IMR-90 (cell line): ENCODE measurements at regions not wholly inside any gene's neighbourhood (a gene's known extent, or its start where the extent isn't known, plus 50 kb on each side); places are given as distances from the start of the nearest gene placed in this dataset.

ENCODE experiments used
- ATAC-seq: fragments of 200-7000 bp; cut with Tn5 transposase; 2 replicates; pipeline ENCODE4 v1.9.1; 2020; ENCODE audit warnings: low read depth, mild to moderate bottlenecking, moderate library complexity
- BruUV-seq: library from RNA; stranded (reverse); fragments of 400-500 nt; replicated peaks from 2 replicates; lab custom pipeline; 2021; lab: Mats Ljungman, UMichigan
- CTCF ChIA-PET: fragments of 300-600 bp; formaldehyde crosslinking; extraction: SDS; loops from one replicate; lab custom pipeline; 2021; ENCODE audit warnings: antibody characterized with exemption; lab: Yijun Ruan, JAX
- POLR2A ChIA-PET: fragments of 300-600 bp; sonication (Branson Sonifier 250); formaldehyde crosslinking; loops from one replicate; lab custom pipeline; 2022; ENCODE audit warnings: antibody characterized with exemption; ENCODE audit not compliant: unreplicated experiment; lab: Charles Lee
- DNase-seq: peaks from one replicate; pipeline ENCODE4 v3.0.0; 2013
- H2AFZ ChIP-seq: replicated peaks from 2 replicates; pipeline ENCODE3; 2013; ENCODE audit warnings: low read length, mild to moderate bottlenecking; ENCODE audit not compliant: poor library complexity
- H2AK5ac ChIP-seq: 2 replicates; pipeline ENCODE4 v1.6.1; 2013; ENCODE audit warnings: low read depth, low read length, inconsistent platforms
- H2AK9ac ChIP-seq: replicated peaks from 2 replicates; pipeline ENCODE3; 2013; ENCODE audit warnings: mild to moderate bottlenecking, low read depth, low read length, moderate library complexity; ENCODE audit not compliant: poor library complexity
- H2BK120ac ChIP-seq: 2 replicates; pipeline ENCODE4 v1.6.1; 2013; ENCODE audit warnings: low read depth, low read length, inconsistent platforms
- H2BK15ac ChIP-seq: 3 replicates; pipeline ENCODE4 v1.6.1; 2013; ENCODE audit warnings: low read depth, low read length, inconsistent platforms
- H2BK20ac ChIP-seq: 2 replicates; pipeline ENCODE4 v1.6.1; 2013; ENCODE audit warnings: low read depth, mild to moderate bottlenecking, inconsistent platforms, low read length, moderate library complexity
- H2BK5ac ChIP-seq: 2 replicates; pipeline ENCODE4 v1.6.1; 2013; ENCODE audit warnings: mild to moderate bottlenecking, low read depth, low read length, inconsistent platforms; ENCODE audit not compliant: poor library complexity, severe bottlenecking
- H3K14ac ChIP-seq: replicated peaks from 2 replicates; pipeline ENCODE4 v1.6.1; 2013; ENCODE audit warnings: low read depth, low read length, inconsistent platforms
- H3K18ac ChIP-seq: 2 replicates; pipeline ENCODE4 v1.6.1; 2013; ENCODE audit warnings: low read depth, low read length, control low read depth
- H3K23ac ChIP-seq: 2 replicates; pipeline ENCODE4 v1.6.1; 2013; ENCODE audit warnings: low read depth, low read length, inconsistent platforms
- H3K27ac ChIP-seq: 2 replicates; pipeline ENCODE4 v1.5.1; 2013; ENCODE audit warnings: mild to moderate bottlenecking, control low read depth, low read length; ENCODE audit not compliant: insufficient read depth
- H3K27me3 ChIP-seq: 2 replicates; pipeline ENCODE4 v1.6.1; 2013; ENCODE audit warnings: low read length; ENCODE audit not compliant: control insufficient read depth, insufficient read depth
- H3K36me3 ChIP-seq: 2 replicates; pipeline ENCODE4 v1.6.1; 2013; ENCODE audit warnings: low read length, mixed read lengths; ENCODE audit not compliant: control insufficient read depth, insufficient read depth
- H3K4ac ChIP-seq: 2 replicates; pipeline ENCODE4 v1.6.1; 2013; ENCODE audit warnings: low read depth, low read length, inconsistent platforms
- H3K4me1 ChIP-seq: 2 replicates; pipeline ENCODE4 v1.6.1; 2013; ENCODE audit warnings: low read length, mixed read lengths; ENCODE audit not compliant: control insufficient read depth, insufficient read depth
- H3K4me2 ChIP-seq: 2 replicates; pipeline ENCODE4 v1.6.1; 2013; ENCODE audit warnings: low read depth, mild to moderate bottlenecking, control low read depth, low read length, moderate library complexity
- H3K4me3 ChIP-seq: 2 replicates; pipeline ENCODE4 v1.5.1; 2013; ENCODE audit warnings: low read depth, mild to moderate bottlenecking, control low read depth, low read length, moderate library complexity; ENCODE audit not compliant: insufficient read depth
- H3K56ac ChIP-seq: 2 replicates; pipeline ENCODE4 v1.6.1; 2013; ENCODE audit warnings: low read length, inconsistent platforms; ENCODE audit not compliant: insufficient read depth; ENCODE audit errors: extremely low read depth
- H3K79me1 ChIP-seq, 2 experiments: 2 replicates each; pipeline ENCODE4 v1.6.1; 2013; ENCODE audit warnings: low read length in 2 of 2, inconsistent platforms in 1 of 2, low read depth in 1 of 2
- H3K9ac ChIP-seq: 2 replicates; pipeline ENCODE4 v1.6.1; 2013; ENCODE audit warnings: low read depth, low read length, control low read depth
- H3K9me1 ChIP-seq: 2 replicates; pipeline ENCODE4 v1.6.1; 2013; ENCODE audit warnings: low read length, inconsistent platforms; ENCODE audit not compliant: insufficient read depth
- H3K9me3 ChIP-seq: 2 replicates; pipeline ENCODE4 v1.6.1; 2013; ENCODE audit warnings: low read length; ENCODE audit not compliant: control insufficient read depth, insufficient read depth
- H4K20me1 ChIP-seq: 2 replicates; pipeline ENCODE4 v1.6.1; 2013; ENCODE audit warnings: low read length, inconsistent platforms; ENCODE audit not compliant: insufficient read depth
- H4K5ac ChIP-seq: 2 replicates; pipeline ENCODE4 v1.6.1; 2013; ENCODE audit warnings: mild to moderate bottlenecking, low read depth, low read length, control low read depth
- H4K8ac ChIP-seq, 2 experiments: 2 replicates each; pipeline ENCODE4 v1.6.1; 2013; ENCODE audit warnings: low read depth in 2 of 2, low read length in 2 of 2, control low read depth in 1 of 2, inconsistent platforms in 1 of 2
- H4K91ac ChIP-seq: 2 replicates; pipeline ENCODE4 v1.6.1; 2013; ENCODE audit warnings: low read depth, low read length, inconsistent platforms; ENCODE audit not compliant: insufficient read depth
- BHLHE40 ChIP-seq: fragments of 150-350 bp; IDR thresholded peaks from 2 replicates; pipeline ENCODE4 v1.6.1; 2016; ENCODE audit warnings: mild to moderate bottlenecking, low read depth, low read length
- CEBPB ChIP-seq: IDR thresholded peaks from 2 replicates; pipeline ENCODE4 v1.6.1; 2012; ENCODE audit warnings: low read depth, low read length, improper control_type of control experiment
- CHD1 ChIP-seq: IDR thresholded peaks from 2 replicates; pipeline ENCODE4 v1.6.1; 2012; ENCODE audit warnings: low read depth, low read length, improper control_type of control experiment
- FOS ChIP-seq: fragments of 150-350 bp; IDR thresholded peaks from 2 replicates; pipeline ENCODE4 v1.6.1; 2016; ENCODE audit warnings: low read depth, low read length
- MAFK ChIP-seq: IDR thresholded peaks from 2 replicates; pipeline ENCODE4 v1.6.1; 2012; ENCODE audit warnings: low read depth, low read length, improper control_type of control experiment
- MAZ ChIP-seq: IDR thresholded peaks from 2 replicates; pipeline ENCODE4 v1.6.1; 2012; ENCODE audit warnings: low read depth, mild to moderate bottlenecking, low read length, improper control_type of control experiment, moderate library complexity, borderline replicate concordance
- MXI1 ChIP-seq: IDR thresholded peaks from 2 replicates; pipeline ENCODE4 v1.6.1; 2012; ENCODE audit warnings: low read depth, mild to moderate bottlenecking, low read length, moderate library complexity, borderline replicate concordance
- NFE2L2 ChIP-seq: fragments of 150-350 bp; IDR thresholded peaks from 2 replicates; pipeline ENCODE4 v1.6.1; 2016; ENCODE audit warnings: low read depth, mild to moderate bottlenecking, low read length
- POLR2A ChIP-seq: IDR thresholded peaks from 2 replicates; pipeline ENCODE4 v1.6.1; 2012; ENCODE audit warnings: mild to moderate bottlenecking, low read depth, low read length
- RAD21 ChIP-seq: IDR thresholded peaks from 2 replicates; pipeline ENCODE4 v1.6.1; 2012; ENCODE audit warnings: low read length, improper control_type of control experiment
- RCOR1 ChIP-seq: IDR thresholded peaks from 2 replicates; pipeline ENCODE4 v1.6.1; 2012; ENCODE audit warnings: mild to moderate bottlenecking, low read length, improper control_type of control experiment; ENCODE audit not compliant: insufficient replicate concordance
- RFX5 ChIP-seq: IDR thresholded peaks from 2 replicates; pipeline ENCODE4 v1.8.0; 2012; ENCODE audit warnings: low read depth, mild to moderate bottlenecking, low read length, moderate library complexity
- SMC3 ChIP-seq: fragments of 150-350 bp; IDR thresholded peaks from 2 replicates; pipeline ENCODE4 v1.6.1; 2016; ENCODE audit warnings: low read depth, mild to moderate bottlenecking, antibody characterized with exemption, low read length, moderate library complexity
- dilution Hi-C: fragments of 300-500 bp; cut with HindIII; formaldehyde crosslinking; loops from one replicate; pipeline ENCODE4 v1.14.3; 2018; ENCODE audit warnings: low sequenced_read_pairs; ENCODE audit not compliant: unreplicated experiment
- in situ Hi-C: fragments of 300-500 bp; cut with MboI; formaldehyde crosslinking; loops from 3 replicates; pipeline ENCODE4 v1.14.3; 2019; ENCODE audit warnings: low sequenced_read_pairs, inconsistent platforms, mixed read lengths
- intact Hi-C: fragments of 100-400 bp; cut with micrococcal nuclease; formaldehyde crosslinking; loops from 2 replicates; pipeline ENCODE4 v1.10.0; 2022
- TF ChIP-seq, protein P1 (sequence below): fragments of 150-350 bp; IDR thresholded peaks from 2 replicates; pipeline ENCODE4 v1.6.1; 2017; ENCODE audit warnings: mild to moderate bottlenecking, antibody characterized with exemption, low read length, low read depth
- TF ChIP-seq, protein P2 (sequence below): fragments of 150-350 bp; IDR thresholded peaks from 2 replicates; pipeline ENCODE4 v1.6.1; 2016; ENCODE audit warnings: low read depth, mild to moderate bottlenecking, low read length, moderate library complexity, borderline replicate concordance
- TF ChIP-seq, protein P3 (sequence below): conservative IDR thresholded peaks from 2 replicates; pipeline ENCODE4 v1.5.1; 2012; ENCODE audit warnings: mild to moderate bottlenecking, low read depth, low read length, improper control_type of control experiment

DNA sequence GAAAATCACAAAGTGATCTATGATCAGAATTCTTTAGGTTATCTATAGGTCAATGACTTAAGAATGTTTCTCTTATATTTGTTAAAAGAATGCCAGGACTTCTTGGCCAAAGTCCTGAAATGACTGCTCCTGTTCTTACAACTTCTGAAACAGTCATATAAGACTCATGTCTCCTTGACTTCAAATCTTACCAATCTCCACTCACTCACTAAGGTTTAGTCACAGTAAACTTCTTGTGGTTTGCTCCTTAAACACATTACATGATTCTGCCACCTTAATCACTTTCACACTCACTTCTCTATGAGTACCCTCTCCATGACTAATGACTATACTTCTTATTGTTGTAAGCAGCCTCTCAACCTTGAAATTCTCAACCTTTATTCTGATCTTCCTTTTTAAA lies 648.7 kb upstream of the CCDC179 start:
- POLR2A ChIA-PET: no interaction called here

More for the DNA sequence above, 648.7 kb upstream of the CCDC179 start:
- Histone ChIP-seq H3K4me1 (no peaks in the 10 kb centered on the region), H3K27me3 (no peaks in the 10 kb centered on the region; the same call in 1 of the 2 replicates), H3K4ac (no peak overlapping the region), H2BK20ac (no peak overlapping the region), H2BK5ac (no peak overlapping the region), H4K91ac (no peak overlapping the region), H3K4me2 (no peak overlapping the region), H4K8ac (no peak overlapping the region), H3K36me3 (no peaks in the 10 kb centered on the region), H2BK120ac (no peak overlapping the region), H3K9me3 (no peaks in the 10 kb centered on the region), H3K27ac (no peak overlapping the region), H2AK9ac (no peak overlapping the region), H3K14ac (no peak overlapping the region), H3K9me1 (no peaks in the 10 kb centered on the region), H3K4me3 (no peak overlapping the region), H4K5ac (no peak overlapping the region), H3K79me1 (no peaks in the 10 kb centered on the region), H2BK15ac (no peak overlapping the region), H2AFZ (no peak overlapping the region), H2AK5ac (no peak overlapping the region), H3K18ac (no peak overlapping the region), H3K23ac (no peak overlapping the region), H3K56ac (no peak overlapping the region), H4K20me1 (no peaks in the 10 kb centered on the region), H3K9ac (no peak overlapping the region)
- BruUV-seq: no TSS peak
- DNase-seq (peak; percentile 88), ATAC-seq (peak; percentile 77)
- dilution Hi-C loops (no loop called here), in situ Hi-C loops (no loop called here), intact Hi-C loops (no loop called here)
- CTCF ChIA-PET: no interaction called here
- TF ChIP-seq, protein P1, sequence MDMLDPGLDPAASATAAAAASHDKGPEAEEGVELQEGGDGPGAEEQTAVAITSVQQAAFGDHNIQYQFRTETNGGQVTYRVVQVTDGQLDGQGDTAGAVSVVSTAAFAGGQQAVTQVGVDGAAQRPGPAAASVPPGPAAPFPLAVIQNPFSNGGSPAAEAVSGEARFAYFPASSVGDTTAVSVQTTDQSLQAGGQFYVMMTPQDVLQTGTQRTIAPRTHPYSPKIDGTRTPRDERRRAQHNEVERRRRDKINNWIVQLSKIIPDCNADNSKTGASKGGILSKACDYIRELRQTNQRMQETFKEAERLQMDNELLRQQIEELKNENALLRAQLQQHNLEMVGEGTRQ: no peak
- TF ChIP-seq MAZ (no peak), FOS (peak; percentile 63), CEBPB (peak; percentile 14; the same call in 1 of the 2 replicates), NFE2L2 (no peak), POLR2A (no peak), MXI1 (no peak), MAFK (peak; percentile 14; the same call in 1 of the 2 replicates), RCOR1 (no peak), BHLHE40 (peak; percentile 55), SMC3 (no peak), CHD1 (no peak), RFX5 (no peak), RAD21 (no peak)
- TF ChIP-seq, protein P2, sequence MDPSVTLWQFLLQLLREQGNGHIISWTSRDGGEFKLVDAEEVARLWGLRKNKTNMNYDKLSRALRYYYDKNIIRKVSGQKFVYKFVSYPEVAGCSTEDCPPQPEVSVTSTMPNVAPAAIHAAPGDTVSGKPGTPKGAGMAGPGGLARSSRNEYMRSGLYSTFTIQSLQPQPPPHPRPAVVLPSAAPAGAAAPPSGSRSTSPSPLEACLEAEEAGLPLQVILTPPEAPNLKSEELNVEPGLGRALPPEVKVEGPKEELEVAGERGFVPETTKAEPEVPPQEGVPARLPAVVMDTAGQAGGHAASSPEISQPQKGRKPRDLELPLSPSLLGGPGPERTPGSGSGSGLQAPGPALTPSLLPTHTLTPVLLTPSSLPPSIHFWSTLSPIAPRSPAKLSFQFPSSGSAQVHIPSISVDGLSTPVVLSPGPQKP: no peak
- TF ChIP-seq, protein P3, sequence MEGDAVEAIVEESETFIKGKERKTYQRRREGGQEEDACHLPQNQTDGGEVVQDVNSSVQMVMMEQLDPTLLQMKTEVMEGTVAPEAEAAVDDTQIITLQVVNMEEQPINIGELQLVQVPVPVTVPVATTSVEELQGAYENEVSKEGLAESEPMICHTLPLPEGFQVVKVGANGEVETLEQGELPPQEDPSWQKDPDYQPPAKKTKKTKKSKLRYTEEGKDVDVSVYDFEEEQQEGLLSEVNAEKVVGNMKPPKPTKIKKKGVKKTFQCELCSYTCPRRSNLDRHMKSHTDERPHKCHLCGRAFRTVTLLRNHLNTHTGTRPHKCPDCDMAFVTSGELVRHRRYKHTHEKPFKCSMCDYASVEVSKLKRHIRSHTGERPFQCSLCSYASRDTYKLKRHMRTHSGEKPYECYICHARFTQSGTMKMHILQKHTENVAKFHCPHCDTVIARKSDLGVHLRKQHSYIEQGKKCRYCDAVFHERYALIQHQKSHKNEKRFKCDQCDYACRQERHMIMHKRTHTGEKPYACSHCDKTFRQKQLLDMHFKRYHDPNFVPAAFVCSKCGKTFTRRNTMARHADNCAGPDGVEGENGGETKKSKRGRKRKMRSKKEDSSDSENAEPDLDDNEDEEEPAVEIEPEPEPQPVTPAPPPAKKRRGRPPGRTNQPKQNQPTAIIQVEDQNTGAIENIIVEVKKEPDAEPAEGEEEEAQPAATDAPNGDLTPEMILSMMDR: no peak
